ENCODE measurements at regions not wholly inside any gene's neighbourhood (a gene's known extent, or its start where the extent isn't known, plus 50 kb on each side); places are given as distances from the start of the nearest gene placed in this dataset.

GRCh38 chr2:221342388-221342787, 229.7 kb downstream of the EPHA4 start:
- no peak for TF ChIP-seq CTCF (IDR thresholded peaks at IDR 0.05; ENCODE audit: low read depth, low read length)
- Histone ChIP-seq H3K9me3 (ENCODE audit: low read depth) (no peaks in the 10 kb centered on the region), H3K36me3 (no peaks in the 10 kb centered on the region), H3K4me3 (no peak overlapping the region), H3K27ac (no peak overlapping the region), H3K4me1 (ENCODE audit: low read depth) (no peaks in the 10 kb centered on the region), H3K27me3 (no peaks in the 10 kb centered on the region)
- DNase-seq (ENCODE audit: low read depth in 1 of 2, low spot score in 1 of 2): no peak

GRCh38 chr2:221343524-221343923, 228.6 kb downstream of the EPHA4 start:
- Histone ChIP-seq H3K36me3 (no peaks in the 10 kb centered on the region), H3K27ac (no peak overlapping the region), H3K27me3 (no peaks in the 10 kb centered on the region), H3K4me1 (ENCODE audit: low read depth) (no peaks in the 10 kb centered on the region), H3K9me3 (ENCODE audit: low read depth) (no peaks in the 10 kb centered on the region), H3K4me3 (no peak overlapping the region)
- no peak for DNase-seq (ENCODE audit: low read depth in 1 of 2, low spot score in 1 of 2)
- no peak for TF ChIP-seq CTCF (IDR thresholded peaks at IDR 0.05; ENCODE audit: low read depth, low read length)

GRCh38 chr2:221345516-221345915, 226.6 kb downstream of the EPHA4 start:
- H3K4me3 ChIP-seq: no peak overlapping the region
- no peak overlapping the region for H3K27ac ChIP-seq
- H3K4me1 ChIP-seq (ENCODE audit: low read depth): no peaks in the 10 kb centered on the region
- no peaks in the 10 kb centered on the region for H3K27me3 ChIP-seq
- TF ChIP-seq CTCF (IDR thresholded peaks at IDR 0.05; ENCODE audit: low read depth, low read length): no peak
- no peaks in the 10 kb centered on the region for H3K36me3 ChIP-seq
- no peak for DNase-seq (ENCODE audit: low read depth in 1 of 2, low spot score in 1 of 2)
- H3K9me3 ChIP-seq (ENCODE audit: low read depth): no peaks in the 10 kb centered on the region

- no peaks in the 10 kb centered on the region for H3K27me3 ChIP-seq
- H3K27ac ChIP-seq: no peak overlapping the region
- no peak overlapping the region for H3K4me3 ChIP-seq
- no peaks in the 10 kb centered on the region for H3K9me3 ChIP-seq (ENCODE audit: low read depth)
- H3K36me3 ChIP-seq: no peaks in the 10 kb centered on the region
- no peak for DNase-seq (ENCODE audit: low read depth in 1 of 2, low spot score in 1 of 2)
- H3K4me1 ChIP-seq (ENCODE audit: low read depth): no peaks in the 10 kb centered on the region
- TF ChIP-seq CTCF (IDR thresholded peaks at IDR 0.05; ENCODE audit: low read depth, low read length): no peak
Observed at GRCh38 chr2:221346411-221346810, 225.7 kb downstream of the EPHA4 start.

GRCh38 chr2:221347471-221347870, 224.6 kb downstream of the EPHA4 start:
- no peaks in the 10 kb centered on the region for H3K9me3 ChIP-seq (ENCODE audit: low read depth)
- no peaks in the 10 kb centered on the region for H3K36me3 ChIP-seq
- TF ChIP-seq CTCF (IDR thresholded peaks at IDR 0.05; ENCODE audit: low read depth, low read length): no peak
- no peaks in the 10 kb centered on the region for H3K27me3 ChIP-seq
- H3K4me3 ChIP-seq: no peak overlapping the region
- no peak for DNase-seq (ENCODE audit: low read depth in 1 of 2, low spot score in 1 of 2)
- no peak overlapping the region for H3K27ac ChIP-seq
- no peaks in the 10 kb centered on the region for H3K4me1 ChIP-seq (ENCODE audit: low read depth)

GRCh38 chr2:221350616-221351015, 221.5 kb downstream of the EPHA4 start:
- Histone ChIP-seq H3K4me1 (ENCODE audit: low read depth) (no peaks in the 10 kb centered on the region), H3K9me3 (ENCODE audit: low read depth) (no peaks in the 10 kb centered on the region), H3K4me3 (no peak overlapping the region), H3K27me3 (no peaks in the 10 kb centered on the region), H3K27ac (no peak overlapping the region), H3K36me3 (no peaks in the 10 kb centered on the region)
- no peak for DNase-seq (ENCODE audit: low read depth in 1 of 2, low spot score in 1 of 2)
- no peak for TF ChIP-seq CTCF (IDR thresholded peaks at IDR 0.05; ENCODE audit: low read depth, low read length)

Data from cardiac muscle cell (in vitro differentiated cells and primary cell).